ENCODE measurements at regions not wholly inside any gene's neighbourhood (a gene's known extent, or its start where the extent isn't known, plus 50 kb on each side); places are given as distances from the start of the nearest gene placed in this dataset.

DNA sequence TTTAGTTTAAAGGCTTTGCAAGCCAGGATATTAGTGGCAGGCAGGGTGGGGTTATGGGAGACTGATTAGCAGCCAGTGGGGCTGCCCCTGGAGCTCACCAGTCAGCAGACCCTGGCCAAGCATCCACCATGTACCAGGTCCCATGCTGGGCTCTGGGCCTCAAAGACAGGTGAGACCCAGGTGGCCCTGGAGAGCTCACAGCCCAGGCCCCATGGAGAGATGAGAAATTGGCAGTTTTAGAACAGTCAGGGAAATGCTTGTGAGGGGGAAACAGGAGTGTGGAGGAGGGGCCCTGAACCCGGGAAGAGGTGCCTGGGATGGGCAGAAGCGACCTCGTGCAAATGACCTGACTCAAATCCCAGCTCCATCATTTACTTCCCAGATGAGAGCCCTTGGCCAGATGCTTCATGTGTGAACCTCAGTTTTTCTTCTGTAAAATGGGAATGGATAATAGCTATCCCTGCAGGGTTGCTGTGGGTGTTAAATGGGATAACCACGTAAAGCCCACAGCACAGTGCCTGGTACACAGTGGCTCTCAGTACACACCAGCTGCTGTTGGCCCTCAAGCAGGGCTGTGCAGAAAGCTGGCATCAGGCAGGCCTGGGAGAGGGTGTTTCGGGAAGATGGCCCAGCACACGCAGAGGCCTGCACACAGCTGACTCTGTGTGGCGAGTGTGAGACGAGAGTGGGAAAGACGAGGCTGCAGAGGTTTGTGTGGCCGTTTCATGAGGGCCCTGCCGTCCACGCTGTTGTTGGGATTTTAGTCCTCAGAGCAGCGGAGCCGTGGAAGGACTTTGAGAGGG is 518.5 kb downstream of the PTPRU start:
- TF ChIP-seq SUZ12 (IDR thresholded peaks at IDR 0.05; ENCODE audit: extremely low read depth, insufficient read depth, insufficient read length), result no peak
- TF ChIP-seq YY1 (IDR thresholded peaks at IDR 0.05; ENCODE audit: insufficient read depth, insufficient read length), result no peak
- TF ChIP-seq ZNF274 (IDR thresholded peaks at IDR 0.05; ENCODE audit: low read depth, low read length), result no peak

All from NT2/D1 (cell line).